Adrenal gland (tissue), 9 donors: ENCODE measurements at regions not wholly inside any gene's neighbourhood (a gene's known extent, or its start where the extent isn't known, plus 50 kb on each side); places are given as distances from the start of the nearest gene placed in this dataset.

Source experiments
- DNase-seq, 7 donors: peaks; one replicate each; pipeline ENCODE4 v3.0.0-alpha.2; 2019 to 2020
- H3K27ac ChIP-seq, 5 donors: fragments of 200-600 bp; sonication (generic) in 4 of 5; 1 replicate in 3 of 5; 2 replicates in 2 of 5; pipeline versions ENCODE4 v1.5.1 to v1.8.0; 2016 to 2020; ENCODE audit warnings: mild to moderate bottlenecking in 1 of 5
- H3K27me3 ChIP-seq: fragments of 200-600 bp; 2 replicates; pipeline ENCODE4 v1.8.0; 2021
- H3K36me3 ChIP-seq, 2 donors: fragments of 200-600 bp; replicated peaks in 1 of 2; 1 replicate in 1 of 2; 2 replicates in 1 of 2; pipeline versions ENCODE4 v1.5.1 to v1.8.0; 2018 to 2022
- H3K4me1 ChIP-seq, 2 donors: fragments of 200-600 bp; replicated peaks in 1 of 2; 1 replicate in 1 of 2; 2 replicates in 1 of 2; pipeline versions ENCODE4 v1.5.1 to v1.8.0; 2018 to 2021
- H3K4me3 ChIP-seq, 4 donors: fragments of 200-600 bp; sonication (generic) in 3 of 4; one replicate each; pipeline ENCODE4 v1.5.1; 2016 to 2018
- H3K9me3 ChIP-seq, 3 donors: fragments of 200-600 bp; sonication (generic) in 1 of 3; replicated peaks in 1 of 3; 1 replicate in 2 of 3; 2 replicates in 1 of 3; pipeline versions ENCODE4 v1.5.1 to v1.8.0; 2016 to 2021
- CTCF ChIP-seq, 6 experiments: fragments of 450-650 bp in 4 of 6; fragments of 200-600 bp in 2 of 6; sonication (generic) in 1 of 6; IDR thresholded peaks; 1 replicate in 5 of 6; 2 replicates in 1 of 6; pipeline versions ENCODE4 v1.5.1 to v1.8.0; 2016 to 2021; ENCODE audit warnings: antibody characterized with exemption in 6 of 6, mild to moderate bottlenecking in 2 of 6, moderate library complexity in 1 of 6
- POLR2A ChIP-seq, 2 donors: fragments of 450-650 bp; IDR thresholded peaks; one replicate each; pipeline ENCODE4 v1.6.1; 2017; ENCODE audit warnings: antibody characterized with exemption in 2 of 2, mild to moderate bottlenecking in 2 of 2, moderate library complexity in 1 of 2
- WGBS, 4 donors: extraction: QIAGEN DNeasy Blood & Tissue Kit in 2 of 4; methylation state at CpG; one replicate each; pipeline versions ENCODE4 v1.1.5 to v1.1.7; 2013 to 2017; 5-methylcytosine and 5-hydroxymethylcytosine counted together
- intact Hi-C, 2 donors: fragments of 100-400 bp; cut with DNase I; formaldehyde crosslinking; loops; one replicate each; pipeline versions ENCODE4 v1.14.1 to v1.15.0; 2022 to 2023
- donor health status: healthy with polysubstance abuse.
- donor health status: Bipolar disorder and iron deficiency.
- donor health status: DM: yes; HTN: yes; CAD: no.
- donor health status: DM: no; HTN: no; CAD: no.
- donor health status: DM: no; HTN: no; CAD: no.

- no peaks in the 10 kb centered on the region for H3K4me1 ChIP-seq
- WGBS, 4 donors = 80 to 86% (median 82%) methylated on average over 5 of the region's 5 CpGs
- H3K36me3 ChIP-seq = no peaks in the 10 kb centered on the region
- no peaks in the 10 kb centered on the region for H3K27me3 ChIP-seq
- H3K9me3 ChIP-seq = no peaks in the 10 kb centered on the region
- no peak for DNase-seq
- no peak overlapping the region for H3K4me3 ChIP-seq
- intact Hi-C loops = no loop called here
- H3K27ac ChIP-seq = no peak overlapping the region
- TF ChIP-seq POLR2A (IDR thresholded peaks at IDR 0.05) (no peak), CTCF (IDR thresholded peaks at IDR 0.05) (no peak)
These were observed 719.7 kb upstream of the SOX11 start for GRCh38 chr2:4972472-4972871.

- DNase-seq = no peak
- Histone ChIP-seq H3K36me3 (no peaks in the 10 kb centered on the region), H3K9me3 (no peaks in the 10 kb centered on the region), H3K27ac (no peak overlapping the region), H3K4me1 (no peaks in the 10 kb centered on the region), H3K27me3 (no peaks in the 10 kb centered on the region), H3K4me3 (no peak overlapping the region)
- intact Hi-C loops = no loop called here
- TF ChIP-seq CTCF (IDR thresholded peaks at IDR 0.05) (no peak), POLR2A (IDR thresholded peaks at IDR 0.05) (no peak)
These were observed 718.8 kb upstream of the SOX11 start for GRCh38 chr2:4973354-4973753.

- WGBS, 4 donors = 77 to 87% (median 82%) methylated on average over 2 of the region's 2 CpGs
- intact Hi-C loops = no loop called here
These were observed 718.2 kb upstream of the SOX11 start for GRCh38 chr2:4973973-4974372.

GRCh38 chr2:4976407-4976806 is 715.8 kb upstream of the SOX11 start:
- TF ChIP-seq CTCF (IDR thresholded peaks at IDR 0.05) (no peak), POLR2A (IDR thresholded peaks at IDR 0.05) (no peak)
- Histone ChIP-seq H3K27me3 (no peaks in the 10 kb centered on the region), H3K4me1 (no peaks in the 10 kb centered on the region), H3K4me3 (no peak overlapping the region), H3K27ac (no peak overlapping the region), H3K9me3 (no peaks in the 10 kb centered on the region), H3K36me3 (no peaks in the 10 kb centered on the region)
- 85 to 93% (median 88%) methylated on average over 6 to 7 of the region's 7 CpGs for WGBS, 4 donors
- intact Hi-C loops = no loop called here
- DNase-seq = no peak

More at GRCh38 chr2:4973973-4974372, 718.2 kb upstream of the SOX11 start:
- no peak overlapping the region for H3K27ac ChIP-seq
- no peaks in the 10 kb centered on the region for H3K9me3 ChIP-seq
- no peak for DNase-seq
- H3K36me3 ChIP-seq = no peaks in the 10 kb centered on the region
- H3K27me3 ChIP-seq = no peaks in the 10 kb centered on the region
- no peak overlapping the region for H3K4me3 ChIP-seq
- TF ChIP-seq POLR2A (IDR thresholded peaks at IDR 0.05) (no peak), CTCF (IDR thresholded peaks at IDR 0.05) (no peak)
- H3K4me1 ChIP-seq = no peaks in the 10 kb centered on the region
